ENCODE measurements at regions not wholly inside any gene's neighbourhood (a gene's known extent, or its start where the extent isn't known, plus 50 kb on each side); places are given as distances from the start of the nearest gene placed in this dataset.

DNA sequence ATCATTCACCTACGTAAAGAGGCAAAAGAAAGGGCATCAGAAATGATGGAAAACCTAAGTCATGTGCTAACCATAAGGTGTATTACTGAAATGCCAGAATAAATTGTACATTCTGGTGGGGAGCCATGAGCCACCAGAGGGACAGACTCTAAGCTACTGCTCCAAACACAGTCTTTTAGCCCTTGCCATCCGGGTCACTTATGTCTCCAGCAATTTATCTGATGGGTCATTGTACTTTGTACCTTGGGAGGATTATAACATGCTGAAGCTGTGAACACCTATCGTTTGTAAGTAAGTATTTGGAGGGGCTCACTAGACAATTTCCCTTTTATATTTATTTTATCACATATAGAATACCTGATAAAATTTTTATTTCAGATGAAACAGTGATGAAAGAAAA lies 495.1 kb downstream of the KIF4B start:
- H3K4me1 ChIP-seq (replicated peaks in 1 of 4; ENCODE audit: control insufficient read depth in 3 of 4, insufficient read depth in 4 of 4, low read length in 3 of 4), result peaks cover 0 to 10% (median 0%) of the 10 kb centered on the region in 4 experiments; a peak in 1 of 7 replicates
- H3K4me2 ChIP-seq (ENCODE audit: insufficient read depth in 1 of 2, low read depth in 2 of 2, low read length in 2 of 2), result no peak overlapping the region
- no peak for DNase-seq (ENCODE audit: low read depth in 1 of 2, low spot score in 2 of 2)
- ChIA-PET POLR2A (ENCODE audit: partially characterized antibody) (no interaction called here), CTCF (ENCODE audit: partially characterized antibody) (interaction anchor here (0.9 kb wide), 1 partner anchor 32 kb away, joined by 3 read pairs; no protein-coding TSS in a partner anchor)
- H3K4ac ChIP-seq (replicated peaks; ENCODE audit: insufficient read length, low read depth, low read length), result no peak overlapping the region
- H4K91ac ChIP-seq (replicated peaks; ENCODE audit: insufficient read length, low read length), result no peak overlapping the region
- no peaks in the 10 kb centered on the region for H3K23me2 ChIP-seq (ENCODE audit: low read depth, low read length)
- no peak overlapping the region for H3K9ac ChIP-seq (replicated peaks in 1 of 4; ENCODE audit: extremely low read depth in 1 of 4, low read depth in 3 of 4, low read length in 3 of 4)
- no peak for FAIRE-seq
- H3K14ac ChIP-seq (ENCODE audit: insufficient read length), result no peak overlapping the region
- no peaks in the 10 kb centered on the region for H3K9me3 ChIP-seq (ENCODE audit: insufficient read depth in 2 of 2, low read depth in 1 of 2, low read length in 1 of 2)
- H2BK20ac ChIP-seq (ENCODE audit: low read length), result no peak overlapping the region
- H2AK5ac ChIP-seq (ENCODE audit: low read depth, low read length), result no peak overlapping the region
- H3K27me3 ChIP-seq (replicated peaks in 1 of 4; ENCODE audit: control insufficient read depth in 3 of 4, extremely low read depth in 1 of 4, insufficient read depth in 3 of 4, low read length in 3 of 4), result no peaks in the 10 kb centered on the region
- H3K27ac ChIP-seq (ENCODE audit: low read depth, low read length), result no peak overlapping the region
- no peak overlapping the region for H2BK5ac ChIP-seq (ENCODE audit: low read depth, low read length)
- WGBS, 2 experiments (ENCODE audit: extremely low coverage in 1 of 2, insufficient coverage in 1 of 2, insufficient read length in 1 of 2, insufficient replicate concordance in 2 of 2, low coverage in 1 of 2, low lambda C conversion rate in 2 of 2, missing lambda C conversion rate in 1 of 2), result 89% methylated on average over 3 of the region's 3 CpGs; no CpG with 5 or more reads in 1 of the 2 experiments
- H2BK120ac ChIP-seq (replicated peaks; ENCODE audit: low read depth, low read length), result no peak overlapping the region
- H4K5ac ChIP-seq (ENCODE audit: insufficient read length, low read depth, low read length), result no peak overlapping the region
- no peaks in the 10 kb centered on the region for H3K79me2 ChIP-seq (ENCODE audit: control insufficient read depth in 1 of 2, insufficient read depth in 2 of 2, low read length in 2 of 2)
- no peaks in the 10 kb centered on the region for H3K36me3 ChIP-seq (ENCODE audit: control insufficient read depth in 2 of 4, insufficient read depth in 4 of 4, low read length in 3 of 4)
- H4K8ac ChIP-seq (ENCODE audit: extremely low read depth, insufficient read depth, low read length), result no peak overlapping the region
- no peak overlapping the region for H3K23ac ChIP-seq (ENCODE audit: insufficient read length)
- H2BK15ac ChIP-seq (ENCODE audit: low read length), result no peak overlapping the region
- no peak overlapping the region for H3K56ac ChIP-seq (replicated peaks; ENCODE audit: insufficient read length, low read depth, low read length)
- H2AFZ ChIP-seq (ENCODE audit: low read length), result no peak overlapping the region
- no peaks in the 10 kb centered on the region for H3K79me1 ChIP-seq (ENCODE audit: low read depth, low read length)
- H3K4me3 ChIP-seq (ENCODE audit: extremely low read depth in 1 of 4, insufficient read depth in 2 of 4, low read depth in 3 of 4, low read length in 4 of 4), result no peak overlapping the region
- no peak overlapping the region for H3K18ac ChIP-seq (ENCODE audit: extremely low read depth, low read length)
- H4K20me1 ChIP-seq (replicated peaks in 1 of 2; ENCODE audit: control insufficient read depth in 1 of 2, insufficient read depth in 2 of 2, low read length in 2 of 2), result no peaks in the 10 kb centered on the region
- H2BK12ac ChIP-seq (ENCODE audit: low read depth, low read length), result no peak overlapping the region
- TF ChIP-seq TAF1 (IDR thresholded peaks at IDR 0.05; ENCODE audit: low read depth, low read length) (no peak), TEAD4 (IDR thresholded peaks at IDR 0.05; ENCODE audit: low read depth, low read length) (no peak), RFX5 (IDR thresholded peaks at IDR 0.05; ENCODE audit: borderline replicate concordance, low read depth, low read length) (no peak), SRF (IDR thresholded peaks at IDR 0.05; ENCODE audit: low read depth, low read length) (no peak), JUN (IDR thresholded peaks at IDR 0.05; ENCODE audit: low read depth, low read length) (no peak), BACH1 (IDR thresholded peaks at IDR 0.05; ENCODE audit: low read length) (no peak), BRCA1 (IDR thresholded peaks at IDR 0.05; ENCODE audit: low read depth, low read length) (no peak), GTF2F1 (IDR thresholded peaks at IDR 0.05; ENCODE audit: borderline replicate concordance, low read depth, low read length) (no peak), EZH2 (IDR thresholded peaks at IDR 0.05; ENCODE audit: low read depth, low read length, severe bottlenecking) (no peak), CREB1 (IDR thresholded peaks at IDR 0.05) (no peak), ZNF274 (IDR thresholded peaks at IDR 0.05; ENCODE audit: borderline replicate concordance, extremely low read depth, low read length) (no peak), POLR2A (IDR thresholded peaks at IDR 0.05; ENCODE audit: control extremely low read depth in 1 of 2, low read depth in 2 of 2, low read length in 2 of 2) (no peak), EGR1 (IDR thresholded peaks at IDR 0.05; ENCODE audit: borderline replicate concordance, low read depth, low read length) (no peak), CBX8 (IDR thresholded peaks at IDR 0.05; ENCODE audit: borderline replicate concordance, low read depth, low read length) (no peak)

Measured in H1 (cell line).